ENCODE measurements at regions not wholly inside any gene's neighbourhood (a gene's known extent, or its start where the extent isn't known, plus 50 kb on each side); places are given as distances from the start of the nearest gene placed in this dataset.

DNA sequence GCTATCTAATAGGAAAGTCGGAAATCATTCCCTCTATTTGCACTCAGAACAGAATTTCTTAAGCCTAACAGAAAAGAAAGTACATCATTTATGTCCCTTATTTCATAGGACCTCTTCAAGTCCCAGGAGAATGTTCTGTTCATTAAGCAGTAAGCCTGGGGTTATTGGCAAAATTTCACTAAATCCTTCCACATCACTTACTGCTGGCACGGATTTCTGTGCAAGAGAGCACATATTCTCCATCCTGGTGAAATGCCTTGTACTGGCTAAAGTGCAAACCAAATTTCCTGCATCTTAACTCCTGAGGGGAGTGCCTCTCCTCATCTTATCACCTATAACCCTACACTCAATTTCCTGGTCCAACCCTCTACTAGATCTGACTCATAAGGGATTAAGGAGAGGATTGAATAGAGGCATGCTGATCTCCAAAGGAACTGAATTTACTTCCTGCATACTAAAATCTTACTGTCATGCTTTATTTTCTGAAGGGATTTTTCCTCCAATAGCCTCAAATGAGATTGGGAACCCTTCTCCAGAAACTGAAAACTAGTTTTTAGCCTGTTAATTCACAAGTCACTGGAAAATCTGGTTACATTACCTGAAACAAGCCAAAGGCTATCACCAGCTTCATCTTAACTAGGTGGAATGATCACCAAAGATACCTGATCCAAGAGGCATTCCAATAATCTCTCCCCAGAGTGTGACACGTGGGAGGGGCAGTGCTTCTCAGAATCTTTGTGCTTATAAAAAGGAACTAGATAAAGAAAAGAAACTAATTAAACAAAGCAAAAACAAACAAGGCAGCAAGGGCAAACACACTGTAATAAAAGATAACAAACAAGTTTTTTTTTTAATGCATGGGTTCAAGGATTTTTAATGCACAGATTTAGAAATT lies 311.1 kb downstream of the NR4A2 start:
- TF ChIP-seq POLR2A (IDR thresholded peaks at IDR 0.05) = no peak
- TF ChIP-seq, protein P1, sequence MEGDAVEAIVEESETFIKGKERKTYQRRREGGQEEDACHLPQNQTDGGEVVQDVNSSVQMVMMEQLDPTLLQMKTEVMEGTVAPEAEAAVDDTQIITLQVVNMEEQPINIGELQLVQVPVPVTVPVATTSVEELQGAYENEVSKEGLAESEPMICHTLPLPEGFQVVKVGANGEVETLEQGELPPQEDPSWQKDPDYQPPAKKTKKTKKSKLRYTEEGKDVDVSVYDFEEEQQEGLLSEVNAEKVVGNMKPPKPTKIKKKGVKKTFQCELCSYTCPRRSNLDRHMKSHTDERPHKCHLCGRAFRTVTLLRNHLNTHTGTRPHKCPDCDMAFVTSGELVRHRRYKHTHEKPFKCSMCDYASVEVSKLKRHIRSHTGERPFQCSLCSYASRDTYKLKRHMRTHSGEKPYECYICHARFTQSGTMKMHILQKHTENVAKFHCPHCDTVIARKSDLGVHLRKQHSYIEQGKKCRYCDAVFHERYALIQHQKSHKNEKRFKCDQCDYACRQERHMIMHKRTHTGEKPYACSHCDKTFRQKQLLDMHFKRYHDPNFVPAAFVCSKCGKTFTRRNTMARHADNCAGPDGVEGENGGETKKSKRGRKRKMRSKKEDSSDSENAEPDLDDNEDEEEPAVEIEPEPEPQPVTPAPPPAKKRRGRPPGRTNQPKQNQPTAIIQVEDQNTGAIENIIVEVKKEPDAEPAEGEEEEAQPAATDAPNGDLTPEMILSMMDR (IDR thresholded peaks at IDR 0.05) = no peak

Measured in gastroesophageal sphincter (tissue), 3 donors.